Breast epithelium (tissue), 4 donors: ENCODE measurements at regions not wholly inside any gene's neighbourhood (a gene's known extent, or its start where the extent isn't known, plus 50 kb on each side); places are given as distances from the start of the nearest gene placed in this dataset.

Experiments used
- DNase-seq, 2 donors: peaks; one replicate each; pipeline ENCODE4 v3.0.0-alpha.2; 2019; ENCODE audit warnings: low spot score in 2 of 2
- H3K27ac ChIP-seq, 2 donors: fragments of 200-600 bp; sonication (generic) in 1 of 2; one replicate each; pipeline ENCODE4 v1.5.1; 2016 to 2019; ENCODE audit warnings: mild to moderate bottlenecking in 1 of 2
- H3K27me3 ChIP-seq, 2 donors: fragments of 200-600 bp; sonication (generic) in 1 of 2; one replicate each; pipeline versions ENCODE4 v1.5.1 to v1.6.0; 2017 to 2019; ENCODE audit warnings: control low read depth in 1 of 2, mild to moderate bottlenecking in 1 of 2
- H3K36me3 ChIP-seq: fragments of 200-600 bp; one replicate; pipeline ENCODE4 v1.5.1; 2019
- H3K4me1 ChIP-seq, 2 donors: fragments of 200-600 bp; sonication (generic); one replicate each; pipeline ENCODE4 v1.5.1; 2016 to 2019; ENCODE audit warnings: control low read depth in 1 of 2
- H3K4me3 ChIP-seq, 3 donors: fragments of 200-600 bp; sonication (generic); 1 replicate in 2 of 3; 2 replicates in 1 of 3; pipeline ENCODE4 v1.5.1; 2016 to 2019; ENCODE audit warnings: mild to moderate bottlenecking in 3 of 3, moderate library complexity in 2 of 3
- H3K9me3 ChIP-seq, 2 donors: fragments of 200-600 bp; sonication (generic) in 1 of 2; one replicate each; pipeline ENCODE4 v1.5.1; 2016 to 2019; ENCODE audit warnings: control low read depth in 1 of 2
- POLR2A ChIP-seq: fragments of 450-650 bp; IDR thresholded peaks from one replicate; pipeline ENCODE4 v1.6.1; 2016; ENCODE audit warnings: antibody characterized with exemption, mild to moderate bottlenecking, moderate library complexity
- POLR2AphosphoS5 ChIP-seq, 3 donors: sonication (generic); formaldehyde crosslinking; IDR thresholded peaks; one replicate each; pipeline ENCODE4 v1.6.1; 2017; ENCODE audit warnings: antibody characterized with exemption in 3 of 3
- intact Hi-C: fragments of 100-400 bp; cut with DNase I; formaldehyde crosslinking; loops from one replicate; pipeline ENCODE4 v1.15.1; 2023; ENCODE audit warnings: low total_unique reads
- TF ChIP-seq, protein P1 (sequence below), 3 donors: fragments of 450-650 bp; IDR thresholded peaks; one replicate each; pipeline ENCODE4 v1.5.1; 2016 to 2017; ENCODE audit warnings: antibody characterized with exemption in 3 of 3, mild to moderate bottlenecking in 3 of 3, moderate library complexity in 3 of 3

- TF ChIP-seq, protein P1, sequence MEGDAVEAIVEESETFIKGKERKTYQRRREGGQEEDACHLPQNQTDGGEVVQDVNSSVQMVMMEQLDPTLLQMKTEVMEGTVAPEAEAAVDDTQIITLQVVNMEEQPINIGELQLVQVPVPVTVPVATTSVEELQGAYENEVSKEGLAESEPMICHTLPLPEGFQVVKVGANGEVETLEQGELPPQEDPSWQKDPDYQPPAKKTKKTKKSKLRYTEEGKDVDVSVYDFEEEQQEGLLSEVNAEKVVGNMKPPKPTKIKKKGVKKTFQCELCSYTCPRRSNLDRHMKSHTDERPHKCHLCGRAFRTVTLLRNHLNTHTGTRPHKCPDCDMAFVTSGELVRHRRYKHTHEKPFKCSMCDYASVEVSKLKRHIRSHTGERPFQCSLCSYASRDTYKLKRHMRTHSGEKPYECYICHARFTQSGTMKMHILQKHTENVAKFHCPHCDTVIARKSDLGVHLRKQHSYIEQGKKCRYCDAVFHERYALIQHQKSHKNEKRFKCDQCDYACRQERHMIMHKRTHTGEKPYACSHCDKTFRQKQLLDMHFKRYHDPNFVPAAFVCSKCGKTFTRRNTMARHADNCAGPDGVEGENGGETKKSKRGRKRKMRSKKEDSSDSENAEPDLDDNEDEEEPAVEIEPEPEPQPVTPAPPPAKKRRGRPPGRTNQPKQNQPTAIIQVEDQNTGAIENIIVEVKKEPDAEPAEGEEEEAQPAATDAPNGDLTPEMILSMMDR (IDR thresholded peaks at IDR 0.05) = no peak
- TF ChIP-seq POLR2A (no peak), POLR2AphosphoS5 (IDR thresholded peaks at IDR 0.05) (no peak)
- H3K36me3 ChIP-seq = no peaks in the 10 kb centered on the region
- H3K4me3 ChIP-seq = no peak overlapping the region
- H3K27ac ChIP-seq = no peak overlapping the region
- intact Hi-C loops = no loop called here
- H3K4me1 ChIP-seq = no peaks in the 10 kb centered on the region
- H3K27me3 ChIP-seq = no peaks in the 10 kb centered on the region
- no peaks in the 10 kb centered on the region for H3K9me3 ChIP-seq
- DNase-seq = no peak
Observed at GRCh38 chr9:21579743-21580142, 97.6 kb upstream of the IFNE start.

DNA sequence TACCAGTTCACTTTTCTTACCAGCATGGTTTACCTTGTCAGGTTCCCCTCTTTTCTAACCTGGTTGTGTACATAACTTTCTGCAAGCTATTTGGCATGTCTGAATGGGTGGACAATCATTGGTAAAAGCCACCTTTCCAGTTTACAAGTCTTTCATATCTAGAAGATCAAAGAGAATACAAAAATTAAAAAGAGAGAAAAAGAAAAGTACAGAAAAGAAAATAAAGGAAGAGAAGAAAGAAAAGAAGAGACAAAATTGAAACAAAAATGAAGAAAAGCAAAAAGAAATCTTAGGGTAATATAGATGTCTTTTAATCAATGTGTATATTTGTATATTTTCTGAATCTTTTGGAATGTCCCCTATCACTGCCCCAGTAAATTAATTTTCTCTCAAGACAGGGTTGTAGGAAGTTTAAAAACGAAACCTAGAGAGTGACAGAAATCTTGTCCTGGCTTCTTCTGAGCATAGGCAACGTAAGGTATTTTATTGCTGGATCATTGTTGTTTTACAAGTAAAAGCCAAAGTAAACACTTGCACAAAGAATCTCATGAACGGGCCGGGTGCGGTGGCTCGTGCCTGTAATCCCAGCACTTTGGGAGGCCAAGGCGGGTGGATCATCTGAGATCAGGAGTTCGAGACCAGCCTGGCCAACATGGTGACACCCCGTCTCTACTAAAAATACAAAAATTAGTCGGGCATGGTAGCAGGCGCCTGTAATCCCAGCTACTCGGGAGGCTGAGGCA, 98.7 kb upstream of the IFNE start:
- no peak for DNase-seq

GRCh38 chr9:21583628-21584377, 101.7 kb upstream of the IFNE start:
- no peaks in the 10 kb centered on the region for H3K4me1 ChIP-seq
- H3K4me3 ChIP-seq = no peak overlapping the region
- H3K9me3 ChIP-seq = no peaks in the 10 kb centered on the region
- intact Hi-C loops = no loop called here
- no peak overlapping the region for H3K27ac ChIP-seq
- no peaks in the 10 kb centered on the region for H3K27me3 ChIP-seq
- no peaks in the 10 kb centered on the region for H3K36me3 ChIP-seq
- TF ChIP-seq, protein P1 (IDR thresholded peaks at IDR 0.05) = no peak
- TF ChIP-seq POLR2A = no peak
- TF ChIP-seq POLR2AphosphoS5 (IDR thresholded peaks at IDR 0.05) = no peak
- DNase-seq = no peak

More for the DNA sequence above, 98.7 kb upstream of the IFNE start:
- Histone ChIP-seq H3K27ac (no peak overlapping the region), H3K9me3 (no peaks in the 10 kb centered on the region), H3K4me3 (no peak overlapping the region), H3K4me1 (no peaks in the 10 kb centered on the region), H3K36me3 (no peaks in the 10 kb centered on the region), H3K27me3 (no peaks in the 10 kb centered on the region)
- intact Hi-C loops = no loop called here
- no peak for TF ChIP-seq POLR2AphosphoS5 (IDR thresholded peaks at IDR 0.05)
- TF ChIP-seq POLR2A = no peak
- TF ChIP-seq, protein P1 (IDR thresholded peaks at IDR 0.05) = no peak

DNA sequence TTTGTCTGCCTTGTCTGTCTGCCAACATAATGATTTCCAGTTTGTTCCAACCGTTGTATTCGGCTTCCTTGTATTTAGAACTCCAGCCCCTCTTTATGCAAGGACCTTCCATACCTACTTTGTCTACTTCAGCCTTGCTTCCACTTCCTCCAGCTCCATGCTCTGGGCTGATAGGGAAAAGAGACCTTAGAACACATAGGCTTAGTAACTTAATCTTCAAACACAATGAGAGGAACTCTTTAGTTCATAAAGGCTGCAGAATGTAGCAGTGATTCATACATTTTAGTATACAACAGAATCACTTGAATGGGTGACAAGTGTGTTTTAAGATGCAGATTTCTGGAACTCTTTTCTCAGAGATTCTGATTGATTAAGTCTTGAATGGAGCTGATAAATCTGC, 102.8 kb upstream of the IFNE start:
- Histone ChIP-seq H3K4me1 (no peaks in the 10 kb centered on the region), H3K9me3 (no peaks in the 10 kb centered on the region), H3K27ac (no peak overlapping the region), H3K36me3 (no peaks in the 10 kb centered on the region), H3K4me3 (no peak overlapping the region), H3K27me3 (no peaks in the 10 kb centered on the region)
- intact Hi-C loops = no loop called here
- TF ChIP-seq, protein P1 (IDR thresholded peaks at IDR 0.05) = no peak
- TF ChIP-seq POLR2AphosphoS5 (IDR thresholded peaks at IDR 0.05) (no peak), POLR2A (no peak)
- no peak for DNase-seq
